GM23338 (cell line): ENCODE measurements at regions not wholly inside any gene's neighbourhood (a gene's known extent, or its start where the extent isn't known, plus 50 kb on each side); places are given as distances from the start of the nearest gene placed in this dataset.

ENCODE experiments used
- CREB1 ChIP-seq: fragments of 250-450 bp; sonication (Bioruptor Pico); IDR thresholded peaks from 2 replicates; pipeline ENCODE4 v1.5.0; 2020; ENCODE audit warnings: low read depth, mild to moderate bottlenecking, moderate library complexity
- EZH2 ChIP-seq: fragments of 200-600 bp; sonication (generic); IDR thresholded peaks from one replicate; pipeline ENCODE4 v1.8.0; 2017; ENCODE audit warnings: antibody characterized with exemption, mild to moderate bottlenecking, low read depth; ENCODE audit not compliant: unreplicated experiment
- EZH2phosphoT487 ChIP-seq: fragments of 200-600 bp; sonication (generic); IDR thresholded peaks from one replicate; pipeline ENCODE4 v1.8.1; 2018; ENCODE audit warnings: antibody characterized with exemption; ENCODE audit not compliant: unreplicated experiment
- JUNB ChIP-seq: IDR thresholded peaks from one replicate; pipeline ENCODE4 v1.6.1; 2016; ENCODE audit warnings: antibody characterized with exemption; ENCODE audit not compliant: unreplicated experiment
- POLR2AphosphoS5 ChIP-seq: IDR thresholded peaks from 2 replicates; pipeline ENCODE4 v1.6.1; 2016; ENCODE audit warnings: antibody characterized with exemption, low read depth
- STAT1 ChIP-seq: IDR thresholded peaks from one replicate; pipeline ENCODE4 v1.6.1; 2016; ENCODE audit warnings: antibody characterized with exemption; ENCODE audit not compliant: unreplicated experiment
- ZNF331 ChIP-seq: fragments of 250-450 bp; sonication (Bioruptor Pico); IDR thresholded peaks from 2 replicates; pipeline ENCODE4 v1.5.0; 2020; ENCODE audit warnings: low read depth, mild to moderate bottlenecking, moderate library complexity
- TF ChIP-seq, protein P1 (sequence below), 2 experiments: fragments of 200-600 bp in 1 of 2; sonication (generic) in 1 of 2; conservative IDR thresholded peaks; 2 replicates each; pipeline versions ENCODE4 v1.5.1 to v1.6.1; 2016 to 2017; ENCODE audit warnings: antibody characterized with exemption in 2 of 2, low read depth in 2 of 2, mild to moderate bottlenecking in 2 of 2, moderate library complexity in 1 of 2
- TF ChIP-seq, protein P2 (sequence below): IDR thresholded peaks from one replicate; pipeline ENCODE4 v1.6.1; 2018; ENCODE audit warnings: antibody characterized with exemption; ENCODE audit not compliant: unreplicated experiment

DNA sequence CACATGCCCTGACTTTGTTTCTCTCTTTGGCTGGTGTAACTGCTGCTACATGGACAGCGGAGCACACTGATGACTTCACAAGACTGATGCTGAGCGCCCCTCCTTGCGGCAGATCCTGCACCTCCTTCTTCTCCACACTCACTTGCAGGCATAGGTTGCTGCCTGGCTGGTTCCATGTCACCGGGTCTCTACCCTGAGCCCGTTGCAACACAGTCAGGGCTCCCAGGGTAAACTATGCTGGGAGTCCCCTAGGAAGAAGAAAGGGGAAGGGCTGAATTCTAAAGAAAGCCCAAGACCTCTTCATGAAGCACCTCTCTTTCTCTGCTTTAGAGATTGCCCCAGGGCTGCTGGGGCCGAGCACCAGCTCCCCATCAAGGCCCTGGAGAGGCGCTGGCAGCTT lies 83.3 kb upstream of the DUSP22 start:
- TF ChIP-seq, protein P1, sequence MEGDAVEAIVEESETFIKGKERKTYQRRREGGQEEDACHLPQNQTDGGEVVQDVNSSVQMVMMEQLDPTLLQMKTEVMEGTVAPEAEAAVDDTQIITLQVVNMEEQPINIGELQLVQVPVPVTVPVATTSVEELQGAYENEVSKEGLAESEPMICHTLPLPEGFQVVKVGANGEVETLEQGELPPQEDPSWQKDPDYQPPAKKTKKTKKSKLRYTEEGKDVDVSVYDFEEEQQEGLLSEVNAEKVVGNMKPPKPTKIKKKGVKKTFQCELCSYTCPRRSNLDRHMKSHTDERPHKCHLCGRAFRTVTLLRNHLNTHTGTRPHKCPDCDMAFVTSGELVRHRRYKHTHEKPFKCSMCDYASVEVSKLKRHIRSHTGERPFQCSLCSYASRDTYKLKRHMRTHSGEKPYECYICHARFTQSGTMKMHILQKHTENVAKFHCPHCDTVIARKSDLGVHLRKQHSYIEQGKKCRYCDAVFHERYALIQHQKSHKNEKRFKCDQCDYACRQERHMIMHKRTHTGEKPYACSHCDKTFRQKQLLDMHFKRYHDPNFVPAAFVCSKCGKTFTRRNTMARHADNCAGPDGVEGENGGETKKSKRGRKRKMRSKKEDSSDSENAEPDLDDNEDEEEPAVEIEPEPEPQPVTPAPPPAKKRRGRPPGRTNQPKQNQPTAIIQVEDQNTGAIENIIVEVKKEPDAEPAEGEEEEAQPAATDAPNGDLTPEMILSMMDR (conservative IDR thresholded peaks at IDR 0.05; ENCODE audit: low read depth in 2 of 2), result no peak
- TF ChIP-seq EZH2 (no peak), POLR2AphosphoS5 (no peak), EZH2phosphoT487 (no peak), CREB1 (CRISPR knock-in tag) (no peak), JUNB (no peak), STAT1 (no peak), ZNF331 (CRISPR knock-in tag) (no peak)
- TF ChIP-seq, protein P2, sequence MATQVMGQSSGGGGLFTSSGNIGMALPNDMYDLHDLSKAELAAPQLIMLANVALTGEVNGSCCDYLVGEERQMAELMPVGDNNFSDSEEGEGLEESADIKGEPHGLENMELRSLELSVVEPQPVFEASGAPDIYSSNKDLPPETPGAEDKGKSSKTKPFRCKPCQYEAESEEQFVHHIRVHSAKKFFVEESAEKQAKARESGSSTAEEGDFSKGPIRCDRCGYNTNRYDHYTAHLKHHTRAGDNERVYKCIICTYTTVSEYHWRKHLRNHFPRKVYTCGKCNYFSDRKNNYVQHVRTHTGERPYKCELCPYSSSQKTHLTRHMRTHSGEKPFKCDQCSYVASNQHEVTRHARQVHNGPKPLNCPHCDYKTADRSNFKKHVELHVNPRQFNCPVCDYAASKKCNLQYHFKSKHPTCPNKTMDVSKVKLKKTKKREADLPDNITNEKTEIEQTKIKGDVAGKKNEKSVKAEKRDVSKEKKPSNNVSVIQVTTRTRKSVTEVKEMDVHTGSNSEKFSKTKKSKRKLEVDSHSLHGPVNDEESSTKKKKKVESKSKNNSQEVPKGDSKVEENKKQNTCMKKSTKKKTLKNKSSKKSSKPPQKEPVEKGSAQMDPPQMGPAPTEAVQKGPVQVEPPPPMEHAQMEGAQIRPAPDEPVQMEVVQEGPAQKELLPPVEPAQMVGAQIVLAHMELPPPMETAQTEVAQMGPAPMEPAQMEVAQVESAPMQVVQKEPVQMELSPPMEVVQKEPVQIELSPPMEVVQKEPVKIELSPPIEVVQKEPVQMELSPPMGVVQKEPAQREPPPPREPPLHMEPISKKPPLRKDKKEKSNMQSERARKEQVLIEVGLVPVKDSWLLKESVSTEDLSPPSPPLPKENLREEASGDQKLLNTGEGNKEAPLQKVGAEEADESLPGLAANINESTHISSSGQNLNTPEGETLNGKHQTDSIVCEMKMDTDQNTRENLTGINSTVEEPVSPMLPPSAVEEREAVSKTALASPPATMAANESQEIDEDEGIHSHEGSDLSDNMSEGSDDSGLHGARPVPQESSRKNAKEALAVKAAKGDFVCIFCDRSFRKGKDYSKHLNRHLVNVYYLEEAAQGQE, result no peak
